Activated naive CD4-positive, alpha-beta T cell treated with Interleukin-2 at 50 U/mL for 16 hours (primary cell): ENCODE measurements at regions not wholly inside any gene's neighbourhood (a gene's known extent, or its start where the extent isn't known, plus 50 kb on each side); places are given as distances from the start of the nearest gene placed in this dataset.
A peak's percentile ranks its signal among the peaks of the same experiment; 100 is the strongest.

Source experiments
- DNase-seq: peaks from one replicate; pipeline ENCODE4 v3.0.0-alpha.2; 2020

- DNase-seq: no peak
These were observed 68.1 kb downstream of the HTR5A start for GRCh38 chr7:155138204-155138603.

- no peak for DNase-seq
These were observed 71.4 kb downstream of the HTR5A start for GRCh38 chr7:155141562-155141961.

- DNase-seq: no peak
These were observed 73.3 kb downstream of the HTR5A start for GRCh38 chr7:155143381-155143780.

- DNase-seq: no peak
These were observed 74.2 kb downstream of the HTR5A start for GRCh38 chr7:155144371-155144770.

- no peak for DNase-seq
These were observed 75.5 kb downstream of the HTR5A start for GRCh38 chr7:155145477-155146255.

- DNase-seq: no peak
These were observed 77.0 kb downstream of the HTR5A start for GRCh38 chr7:155147172-155147571.

GRCh38 chr7:155147624-155148023 is 77.5 kb downstream of the HTR5A start:
- no peak for DNase-seq

GRCh38 chr7:155153676-155154075 is 83.6 kb downstream of the HTR5A start:
- DNase-seq: no peak

- no peak for DNase-seq
These were observed 84.5 kb downstream of the HTR5A start for GRCh38 chr7:155154586-155154985.

GRCh38 chr7:155161690-155162089 is 91.6 kb downstream of the HTR5A start:
- DNase-seq: no peak

- no peak for DNase-seq
These were observed 92.3 kb downstream of the HTR5A start for GRCh38 chr7:155162422-155162821.

- DNase-seq: no peak
These were observed 93.6 kb downstream of the HTR5A start for GRCh38 chr7:155163696-155164095.

- DNase-seq: no peak
These were observed 94.2 kb downstream of the HTR5A start for GRCh38 chr7:155164316-155164715.

- DNase-seq: no peak
These were observed 96.0 kb downstream of the HTR5A start for GRCh38 chr7:155166108-155166507.

GRCh38 chr7:155166673-155167370 is 96.7 kb downstream of the HTR5A start:
- peak; percentile 53 for DNase-seq

GRCh38 chr7:155167706-155168365 is 97.7 kb downstream of the HTR5A start:
- no peak for DNase-seq

GRCh38 chr7:155168597-155169480 is 98.7 kb downstream of the HTR5A start:
- no peak for DNase-seq

GRCh38 chr7:155169498-155170065 is 99.5 kb downstream of the HTR5A start:
- no peak for DNase-seq

GRCh38 chr7:155170331-155170730 is 100.2 kb downstream of the HTR5A start:
- no peak for DNase-seq

- DNase-seq: no peak
These were observed 102.0 kb downstream of the HTR5A start for GRCh38 chr7:155172141-155172540.

GRCh38 chr7:155173905-155174304 is 103.8 kb downstream of the HTR5A start:
- no peak for DNase-seq

- no peak for DNase-seq
These were observed 108.0 kb downstream of the HTR5A start for GRCh38 chr7:155178096-155178495.

- DNase-seq: no peak
These were observed 111.6 kb downstream of the HTR5A start for GRCh38 chr7:155181768-155182167.
